NT2/D1 (cell line): ENCODE measurements at regions not wholly inside any gene's neighbourhood (a gene's known extent, or its start where the extent isn't known, plus 50 kb on each side); places are given as distances from the start of the nearest gene placed in this dataset.

ENCODE experiments used
- YY1 ChIP-seq: IDR thresholded peaks from 2 replicates; pipeline ENCODE4 v1.6.1; 2011; ENCODE audit not compliant: insufficient read length, insufficient read depth
- ZNF274 ChIP-seq: IDR thresholded peaks from 2 replicates; pipeline ENCODE4 v1.6.1; 2011; ENCODE audit warnings: mild to moderate bottlenecking, low read depth, low read length

DNA sequence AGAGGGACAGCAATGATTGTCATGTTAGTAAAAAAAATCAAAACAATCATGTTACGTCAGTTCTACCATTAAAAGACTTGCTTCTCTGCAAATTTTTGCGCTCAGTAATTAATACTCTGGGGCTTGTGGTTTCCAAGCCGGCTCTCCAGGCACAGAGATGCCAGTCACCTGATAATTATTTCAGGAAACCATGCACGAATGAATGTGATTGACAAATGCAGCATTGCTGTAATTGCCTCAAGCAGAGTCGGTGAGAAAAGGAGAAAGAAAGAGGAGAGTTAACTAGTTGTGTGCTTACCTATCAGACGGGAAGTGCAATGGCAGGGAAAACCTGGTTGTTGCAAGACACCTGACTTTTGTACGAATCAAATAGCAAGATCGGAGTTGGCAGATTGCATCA, 609.8 kb upstream of the MKI67 start:
- TF ChIP-seq ZNF274 = no peak
- no peak for TF ChIP-seq YY1
